ENCODE measurements at regions not wholly inside any gene's neighbourhood (a gene's known extent, or its start where the extent isn't known, plus 50 kb on each side); places are given as distances from the start of the nearest gene placed in this dataset.

GRCh38 chr10:3837647-3838459 is 52.8 kb upstream of the KLF6 start:
- no peak for DNase-seq
- H3K79me1 ChIP-seq (ENCODE audit: insufficient read depth, low read depth, low read length, poor library complexity, severe bottlenecking): no peaks in the 10 kb centered on the region
- Mint-ChIP-seq H3K27me3 (ENCODE audit: low read depth) (no peaks in the 10 kb centered on the region; the same call in 1 of the 2 replicates), H3K36me3 (ENCODE audit: insufficient read depth in 1 of 3, low read depth in 3 of 3) (no peaks in the 10 kb centered on the region; a peak in 1 of 7 replicates), H3K9me3 (no peaks in the 10 kb centered on the region), H3K4me1 (peaks cover 3% of the 10 kb centered on the region in 2 experiments; a peak in 3 of 4 replicates), H3K4me3 (no peak overlapping the region), H3K27ac (no peak overlapping the region)
- H3K23me2 ChIP-seq (ENCODE audit: insufficient read length, low read depth, low read length, poor library complexity, severe bottlenecking): no peaks in the 10 kb centered on the region
- no peak overlapping the region for H4K8ac ChIP-seq (replicated peaks; ENCODE audit: insufficient read length, low read depth, low read length)
- H3K4me2 ChIP-seq (ENCODE audit: insufficient read depth, insufficient read length, low read length): no peak overlapping the region
- no peak overlapping the region for H2BK5ac ChIP-seq (ENCODE audit: insufficient read length, low read length)
- no peak overlapping the region for H3K56ac ChIP-seq (ENCODE audit: insufficient read length, low read depth, low read length)
- no peak overlapping the region for H3K4ac ChIP-seq (ENCODE audit: low read depth, low read length)
- H3K23ac ChIP-seq (ENCODE audit: insufficient read length, low read depth, low read length): no peak overlapping the region
- no peak overlapping the region for H2BK12ac ChIP-seq (ENCODE audit: insufficient read length, low read depth, low read length)
- H3T11ph ChIP-seq (ENCODE audit: low read length): no peak overlapping the region
- H3K4me1 ChIP-seq (ENCODE audit: insufficient read depth, low read length): no peaks in the 10 kb centered on the region
- no peaks in the 10 kb centered on the region for H3K79me2 ChIP-seq (ENCODE audit: insufficient read depth, low read length)
- H4K5ac ChIP-seq (ENCODE audit: insufficient read length, low read depth, low read length): no peak overlapping the region
- no peak overlapping the region for H4K91ac ChIP-seq (ENCODE audit: insufficient read length, low read depth, low read length)
- H3K14ac ChIP-seq (ENCODE audit: insufficient read depth, low read length): no peak overlapping the region
- H4K20me1 ChIP-seq (ENCODE audit: control insufficient read depth, insufficient read depth, insufficient read length): no peaks in the 10 kb centered on the region
- WGBS (ENCODE audit: extremely low coverage, insufficient read length, low lambda C conversion rate): no CpG with 5 or more reads among the region's 9 CpGs
- TF ChIP-seq, protein P1, sequence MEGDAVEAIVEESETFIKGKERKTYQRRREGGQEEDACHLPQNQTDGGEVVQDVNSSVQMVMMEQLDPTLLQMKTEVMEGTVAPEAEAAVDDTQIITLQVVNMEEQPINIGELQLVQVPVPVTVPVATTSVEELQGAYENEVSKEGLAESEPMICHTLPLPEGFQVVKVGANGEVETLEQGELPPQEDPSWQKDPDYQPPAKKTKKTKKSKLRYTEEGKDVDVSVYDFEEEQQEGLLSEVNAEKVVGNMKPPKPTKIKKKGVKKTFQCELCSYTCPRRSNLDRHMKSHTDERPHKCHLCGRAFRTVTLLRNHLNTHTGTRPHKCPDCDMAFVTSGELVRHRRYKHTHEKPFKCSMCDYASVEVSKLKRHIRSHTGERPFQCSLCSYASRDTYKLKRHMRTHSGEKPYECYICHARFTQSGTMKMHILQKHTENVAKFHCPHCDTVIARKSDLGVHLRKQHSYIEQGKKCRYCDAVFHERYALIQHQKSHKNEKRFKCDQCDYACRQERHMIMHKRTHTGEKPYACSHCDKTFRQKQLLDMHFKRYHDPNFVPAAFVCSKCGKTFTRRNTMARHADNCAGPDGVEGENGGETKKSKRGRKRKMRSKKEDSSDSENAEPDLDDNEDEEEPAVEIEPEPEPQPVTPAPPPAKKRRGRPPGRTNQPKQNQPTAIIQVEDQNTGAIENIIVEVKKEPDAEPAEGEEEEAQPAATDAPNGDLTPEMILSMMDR (conservative IDR thresholded peaks at IDR 0.05): no peak
- H3K9me3 ChIP-seq (ENCODE audit: control insufficient read depth, low read depth, low read length): no peaks in the 10 kb centered on the region
- H2AFZ ChIP-seq (ENCODE audit: low read length): no peak overlapping the region
- no peak overlapping the region for H2BK20ac ChIP-seq (ENCODE audit: low read depth, low read length, poor library complexity, severe bottlenecking)
- H2BK15ac ChIP-seq (ENCODE audit: low read depth, low read length): no peak overlapping the region
- H3K27ac ChIP-seq (ENCODE audit: insufficient read length, low read depth, low read length): no peak overlapping the region
- no peak overlapping the region for H3K18ac ChIP-seq (ENCODE audit: insufficient read length, low read depth, low read length)
- no peaks in the 10 kb centered on the region for H3K27me3 ChIP-seq (ENCODE audit: insufficient read depth, low read length)
- H3K9ac ChIP-seq (ENCODE audit: extremely low read depth, insufficient read length, low read length): no peak overlapping the region
- no peak overlapping the region for H2BK120ac ChIP-seq (ENCODE audit: low read depth, low read length, poor library complexity, severe bottlenecking)
- H2AK5ac ChIP-seq (ENCODE audit: insufficient read length, low read length): no peak overlapping the region
